T follicular helper cell (primary cell): ENCODE measurements at regions not wholly inside any gene's neighbourhood (a gene's known extent, or its start where the extent isn't known, plus 50 kb on each side); places are given as distances from the start of the nearest gene placed in this dataset.
"Not testable (repeated sequence)": the region's sequence is repeated elsewhere in the genome, so short reads cannot be mapped to it uniquely, and the experiment has no call there.

Experiments
- DNase-seq: peaks from one replicate; pipeline ENCODE4 v3.0.0-alpha.2; 2020; ENCODE audit warnings: low read depth

GRCh38 chr2:87431051-87431450 is 316.8 kb upstream of the PLGLB2 start:
- DNase-seq: not testable (repeated sequence)

DNA sequence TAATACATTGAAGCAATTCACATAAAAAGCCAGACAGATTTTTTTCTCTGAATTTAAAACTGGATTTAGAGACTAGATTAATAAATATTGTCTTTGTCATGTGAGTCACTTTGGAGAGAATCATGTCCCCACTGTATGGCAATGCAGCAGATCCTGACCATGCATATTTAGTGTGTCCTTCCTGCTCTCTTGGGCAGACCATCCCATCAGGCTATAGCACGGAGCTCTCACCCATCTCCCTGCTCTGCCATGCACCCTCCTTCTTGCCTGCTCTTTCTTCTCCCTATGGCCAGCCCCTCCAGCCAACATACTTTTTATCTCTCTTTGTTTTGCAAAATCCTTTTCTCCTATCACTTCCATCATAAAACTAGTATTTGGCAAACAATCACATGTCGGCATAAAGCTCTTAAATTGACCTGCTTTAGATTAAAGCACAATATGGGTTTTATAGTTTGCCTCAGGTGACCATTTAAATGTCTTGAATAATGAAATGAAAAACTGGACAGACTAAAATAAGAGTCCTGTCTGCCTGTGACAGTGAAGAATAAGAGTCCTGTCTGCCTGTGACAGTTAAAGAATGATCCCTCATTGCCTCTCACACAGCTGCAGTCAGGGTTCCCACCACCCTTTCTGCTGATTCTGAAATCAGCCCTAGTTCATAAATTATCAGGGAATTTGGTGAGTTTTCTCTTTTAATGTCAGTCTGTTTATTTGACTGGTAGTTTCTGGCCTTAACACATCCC is 315.0 kb upstream of the PLGLB2 start:
- DNase-seq: not testable (repeated sequence)

- DNase-seq: not testable (repeated sequence)
These were observed 311.9 kb upstream of the PLGLB2 start for GRCh38 chr2:87436007-87436406.

GRCh38 chr2:87437701-87438260 is 310.1 kb upstream of the PLGLB2 start:
- not testable (repeated sequence) for DNase-seq

GRCh38 chr2:87438780-87439454 is 309.0 kb upstream of the PLGLB2 start:
- DNase-seq: not testable (repeated sequence)

GRCh38 chr2:87439617-87440204 is 308.2 kb upstream of the PLGLB2 start:
- not testable (repeated sequence) for DNase-seq

DNA sequence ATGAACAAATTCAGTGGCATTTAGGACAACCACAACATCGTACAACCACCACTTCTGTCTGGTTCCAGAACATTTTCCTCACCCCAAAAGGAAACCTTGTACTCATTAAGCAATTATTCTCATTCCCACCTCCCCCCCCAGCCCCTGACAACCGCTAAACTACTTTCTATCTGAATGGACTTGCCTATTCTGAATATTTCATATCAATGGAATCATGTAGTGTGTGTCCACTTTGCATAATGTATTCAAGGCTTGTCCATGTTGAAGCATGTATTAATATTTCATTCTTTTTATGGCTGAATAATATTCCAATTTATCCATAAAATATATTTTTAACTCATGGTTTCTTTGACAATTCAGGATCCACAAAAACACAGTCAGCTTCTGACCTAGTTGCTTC is 307.2 kb upstream of the PLGLB2 start:
- DNase-seq: not testable (repeated sequence)

- DNase-seq: not testable (repeated sequence)
These were observed 306.5 kb upstream of the PLGLB2 start for GRCh38 chr2:87441375-87441774.

DNA sequence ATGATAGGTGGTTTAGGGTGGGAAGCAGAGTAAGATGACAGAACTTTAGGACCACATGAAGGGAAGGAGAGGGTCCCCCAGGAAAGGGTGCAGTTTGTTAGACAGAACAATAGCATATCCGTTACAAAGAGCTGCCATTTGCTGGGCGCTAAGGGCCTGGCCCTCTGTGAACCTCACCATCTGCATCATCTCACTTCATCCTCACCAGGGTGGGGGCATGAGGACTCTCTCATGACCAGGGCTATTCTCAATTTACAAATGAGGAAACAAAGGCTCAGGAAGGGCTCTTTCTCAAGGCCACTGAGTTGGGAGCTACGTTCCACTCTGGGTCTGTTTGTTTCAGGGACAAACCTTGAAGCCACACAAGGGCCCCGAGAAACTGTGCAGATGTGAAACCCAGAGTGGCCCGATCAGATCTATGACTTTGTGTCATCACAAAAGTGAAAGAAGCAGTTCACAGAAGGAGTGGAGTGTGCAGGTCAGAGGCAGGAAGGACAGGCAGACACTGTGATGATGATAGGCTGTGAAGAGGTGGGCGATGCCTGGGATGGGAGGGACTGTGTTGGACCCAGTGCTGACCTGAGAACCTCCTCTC is 304.8 kb upstream of the PLGLB2 start:
- not testable (repeated sequence) for DNase-seq

DNA sequence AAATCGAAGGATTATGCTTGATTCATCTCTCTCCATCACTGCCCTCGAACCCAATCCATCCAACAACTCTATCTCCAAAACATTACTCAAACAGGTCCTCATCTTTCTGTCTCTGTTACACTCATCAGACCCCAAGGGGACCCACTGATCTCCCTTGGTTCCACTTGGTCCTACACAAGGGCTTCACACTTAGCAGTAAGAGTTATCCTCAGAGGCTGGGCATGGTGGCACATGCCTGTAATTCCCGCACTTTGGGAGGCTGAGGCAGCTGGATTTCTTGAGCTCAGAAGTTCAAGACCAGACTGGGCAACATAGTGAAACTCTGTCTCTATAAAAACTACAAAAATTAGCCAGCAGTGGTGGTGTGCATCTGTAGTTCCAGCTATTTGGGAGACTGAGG is 302.9 kb upstream of the PLGLB2 start:
- not testable (repeated sequence) for DNase-seq

- DNase-seq: not testable (repeated sequence)
These were observed 302.1 kb upstream of the PLGLB2 start for GRCh38 chr2:87445613-87446312.

- not testable (repeated sequence) for DNase-seq
These were observed 301.6 kb upstream of the PLGLB2 start for GRCh38 chr2:87446313-87446696.

GRCh38 chr2:87449462-87449980 is 298.4 kb upstream of the PLGLB2 start:
- DNase-seq: not testable (repeated sequence)

DNA sequence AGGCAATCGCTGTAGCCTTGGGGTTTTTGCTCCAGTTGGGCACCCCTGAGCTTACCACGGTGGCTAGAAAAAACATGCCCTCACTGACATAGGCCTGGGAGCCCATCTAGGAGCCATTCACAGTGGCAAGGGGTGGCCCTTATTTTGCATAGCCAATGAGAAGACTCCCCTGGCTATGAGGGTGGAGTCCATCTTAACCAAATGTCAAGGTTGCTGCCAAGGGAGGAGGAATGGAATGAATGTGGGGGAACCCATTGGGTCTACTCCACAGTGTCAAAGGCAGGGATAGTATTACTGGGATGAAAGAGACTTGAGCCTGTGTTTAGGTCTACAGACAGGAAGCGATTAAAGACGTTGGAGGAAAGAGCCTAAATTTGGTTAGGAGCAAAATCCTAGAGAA is 295.7 kb upstream of the PLGLB2 start:
- not testable (repeated sequence) for DNase-seq

DNA sequence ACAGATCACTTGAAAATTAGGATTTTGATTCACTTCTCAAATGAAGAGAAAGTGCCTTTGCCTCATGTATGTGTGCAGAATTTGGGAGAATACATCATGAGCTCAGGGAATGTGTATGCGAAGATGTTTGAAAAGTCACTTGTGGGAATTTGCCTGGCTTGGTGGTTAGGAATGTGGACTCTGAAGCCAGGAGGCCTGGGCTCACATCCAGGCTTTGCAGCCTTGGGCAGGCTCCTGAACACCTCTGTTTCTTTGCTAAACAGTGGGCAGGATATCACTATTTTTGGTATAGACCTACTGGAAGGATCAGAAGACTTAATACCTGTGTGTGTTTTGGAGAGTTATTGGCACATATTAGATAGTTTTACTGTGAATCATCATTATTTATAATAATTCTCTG is 295.0 kb upstream of the PLGLB2 start:
- not testable (repeated sequence) for DNase-seq

GRCh38 chr2:87453965-87454364 is 293.9 kb upstream of the PLGLB2 start:
- DNase-seq: not testable (repeated sequence)

GRCh38 chr2:87454421-87454820 is 293.5 kb upstream of the PLGLB2 start:
- DNase-seq: not testable (repeated sequence)

DNA sequence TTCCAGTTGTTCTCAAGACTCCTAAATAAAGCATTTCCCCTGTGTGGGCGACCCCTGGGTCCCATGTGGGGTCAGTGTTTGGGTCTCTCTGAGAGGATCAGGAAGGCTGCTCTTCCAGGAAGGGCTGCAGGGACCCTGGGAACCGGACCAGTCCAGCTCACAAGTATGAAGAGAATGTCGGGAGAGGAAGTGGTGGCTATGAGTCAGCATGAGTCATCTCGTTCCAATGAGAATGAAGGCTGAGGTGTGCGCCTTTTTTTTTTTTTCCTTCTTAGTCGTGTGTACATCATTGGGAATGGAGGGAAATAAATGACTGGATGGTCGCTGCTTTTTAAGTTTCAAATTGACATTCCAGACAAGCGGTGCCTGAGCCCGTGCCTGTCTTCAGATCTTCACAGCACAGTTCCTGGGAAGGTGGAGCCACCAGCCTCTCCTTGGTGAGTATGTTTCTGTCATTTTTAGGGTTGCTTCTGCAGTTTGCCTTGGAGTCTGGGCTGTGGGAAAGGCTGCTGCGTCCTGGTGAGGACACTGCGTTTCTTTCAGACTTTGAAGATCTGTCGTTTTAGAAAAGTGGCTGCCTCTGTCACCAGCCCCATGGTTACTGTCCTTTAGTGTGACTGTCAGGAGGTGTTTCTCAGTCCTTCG is 292.6 kb upstream of the PLGLB2 start:
- not testable (repeated sequence) for DNase-seq

- not testable (repeated sequence) for DNase-seq
These were observed 292.0 kb upstream of the PLGLB2 start for GRCh38 chr2:87455854-87456249.

DNA sequence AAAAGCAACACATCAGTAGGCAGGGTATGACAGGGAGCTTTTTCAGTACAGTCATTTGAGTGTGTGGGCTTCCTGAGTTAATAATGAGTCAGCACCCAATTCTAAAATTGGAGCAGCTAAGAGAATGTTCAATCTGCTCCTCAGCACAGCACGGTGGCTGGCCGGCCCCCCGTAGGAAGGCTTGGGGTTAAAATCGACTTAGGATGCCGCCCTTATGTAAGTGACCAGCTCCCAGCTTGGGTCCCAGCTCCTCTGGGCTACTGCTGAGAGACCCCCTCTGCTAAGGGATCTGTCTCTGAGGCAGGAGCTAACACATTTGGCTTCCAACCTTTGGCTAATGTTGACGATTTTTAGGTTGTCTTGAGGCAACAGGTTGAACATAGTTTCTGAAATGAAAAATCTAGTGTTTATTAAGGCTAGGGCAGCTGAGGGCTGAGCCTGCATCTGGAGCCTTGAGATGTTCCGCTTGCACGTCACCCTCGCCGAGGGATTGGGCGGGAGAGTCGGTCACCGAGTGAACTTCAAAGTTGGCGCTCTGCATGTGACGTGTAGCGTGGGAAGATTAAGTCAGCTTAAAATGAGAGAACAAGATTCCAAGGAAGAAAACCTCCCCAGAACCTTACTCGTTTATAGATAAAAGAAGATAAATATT is 291.3 kb upstream of the PLGLB2 start:
- not testable (repeated sequence) for DNase-seq
